ENCODE measurements at regions not wholly inside any gene's neighbourhood (a gene's known extent, or its start where the extent isn't known, plus 50 kb on each side); places are given as distances from the start of the nearest gene placed in this dataset.

- Histone ChIP-seq H3K4me3 (ENCODE audit: low read length) (no peak overlapping the region), H3K4me1 (ENCODE audit: insufficient read depth, low read length) (no peaks in the 10 kb centered on the region), H4K20me1 (ENCODE audit: low read length) (no peaks in the 10 kb centered on the region), H3F3A (ENCODE audit: low read length, unreplicated experiment) (no peaks in the 10 kb centered on the region), H2AFZ (ENCODE audit: low read length) (no peak overlapping the region), H3K27me3 (ENCODE audit: low read length) (peaks cover 9% of the 10 kb centered on the region; the same call in 1 of the 2 replicates), H3K4me2 (ENCODE audit: low read length) (no peak overlapping the region), H3K9me2 (replicated peaks; ENCODE audit: low read length) (no peaks in the 10 kb centered on the region), H3K36me3 (ENCODE audit: low read depth, low read length) (no peaks in the 10 kb centered on the region), H3K27ac (ENCODE audit: low read length) (no peak overlapping the region), H3K9ac (ENCODE audit: low read length) (no peak overlapping the region), H3K9me3 (ENCODE audit: low read length) (peaks cover 10% of the 10 kb centered on the region; the same call in 1 of the 2 replicates), H3K79me2 (ENCODE audit: low read length) (no peaks in the 10 kb centered on the region)
- intact Hi-C loops (cut with micrococcal nuclease): no loop called here
- ATAC-seq (no peak), DNase-seq (no peak)
- TF ChIP-seq CTCF (conservative IDR thresholded peaks at IDR 0.05; ENCODE audit: low read depth, low read length) (no peak), EZH2phosphoT487 (IDR thresholded peaks at IDR 0.05; ENCODE audit: borderline replicate concordance, low read length) (no peak), EZH2 (IDR thresholded peaks at IDR 0.05; ENCODE audit: low read length, unreplicated experiment) (no peak)
- BruUV-seq (replicated peaks): no TSS peak
- POLR2A ChIA-PET (ENCODE audit: unreplicated experiment): no interaction called here
- CTCF ChIA-PET: no interaction called here
Measured at GRCh38 chr18:14031053-14031452, 101.2 kb downstream of the ZNF519 start.

- Histone ChIP-seq H3K27ac (ENCODE audit: low read length) (no peak overlapping the region), H3K9ac (ENCODE audit: low read length) (no peak overlapping the region), H3K79me2 (ENCODE audit: low read length) (no peaks in the 10 kb centered on the region), H3K27me3 (ENCODE audit: low read length) (peaks cover 3% of the 10 kb centered on the region), H3K4me3 (ENCODE audit: low read length) (no peak overlapping the region), H3K36me3 (ENCODE audit: low read depth, low read length) (no peaks in the 10 kb centered on the region), H3K9me2 (replicated peaks; ENCODE audit: low read length) (no peaks in the 10 kb centered on the region), H3K4me1 (ENCODE audit: insufficient read depth, low read length) (no peaks in the 10 kb centered on the region), H2AFZ (ENCODE audit: low read length) (no peak overlapping the region), H3K9me3 (ENCODE audit: low read length) (peaks cover 10% of the 10 kb centered on the region; the same call in 1 of the 2 replicates), H3K4me2 (ENCODE audit: low read length) (no peak overlapping the region), H3F3A (ENCODE audit: low read length, unreplicated experiment) (no peaks in the 10 kb centered on the region), H4K20me1 (ENCODE audit: low read length) (no peaks in the 10 kb centered on the region)
- ChIA-PET CTCF (no interaction called here), POLR2A (ENCODE audit: unreplicated experiment) (no interaction called here)
- TF ChIP-seq EZH2 (IDR thresholded peaks at IDR 0.05; ENCODE audit: low read length, unreplicated experiment) (no peak), CTCF (conservative IDR thresholded peaks at IDR 0.05; ENCODE audit: low read depth, low read length) (no peak), EZH2phosphoT487 (IDR thresholded peaks at IDR 0.05; ENCODE audit: borderline replicate concordance, low read length) (no peak)
- BruUV-seq (replicated peaks): no TSS peak
- no peak for DNase-seq
- no peak for ATAC-seq
- intact Hi-C loops (cut with micrococcal nuclease): no loop called here
Measured at GRCh38 chr18:14029512-14029911, 102.7 kb downstream of the ZNF519 start.

GRCh38 chr18:14026199-14026598 lies 106.0 kb downstream of the ZNF519 start:
- Histone ChIP-seq H3K27me3 (ENCODE audit: low read length) (peaks cover 34% of the 10 kb centered on the region), H3K4me2 (ENCODE audit: low read length) (no peak overlapping the region), H3K9me2 (replicated peaks; ENCODE audit: low read length) (no peaks in the 10 kb centered on the region), H3K9ac (ENCODE audit: low read length) (no peak overlapping the region), H3K27ac (ENCODE audit: low read length) (no peak overlapping the region), H3K79me2 (ENCODE audit: low read length) (no peaks in the 10 kb centered on the region), H2AFZ (ENCODE audit: low read length) (no peak overlapping the region), H3F3A (ENCODE audit: low read length, unreplicated experiment) (no peaks in the 10 kb centered on the region), H3K4me3 (ENCODE audit: low read length) (no peak overlapping the region), H3K9me3 (ENCODE audit: low read length) (peaks cover 10% of the 10 kb centered on the region; the same call in 1 of the 2 replicates), H3K36me3 (ENCODE audit: low read depth, low read length) (no peaks in the 10 kb centered on the region), H4K20me1 (ENCODE audit: low read length) (no peaks in the 10 kb centered on the region), H3K4me1 (ENCODE audit: insufficient read depth, low read length) (no peaks in the 10 kb centered on the region)
- ATAC-seq (peak; percentile 51), DNase-seq (no peak)
- intact Hi-C loops (cut with micrococcal nuclease): no loop called here
- BruUV-seq (replicated peaks): no TSS peak
- ChIA-PET POLR2A (ENCODE audit: unreplicated experiment) (no interaction called here), CTCF (no interaction called here)
- TF ChIP-seq CTCF (conservative IDR thresholded peaks at IDR 0.05; ENCODE audit: low read depth, low read length) (no peak), EZH2phosphoT487 (IDR thresholded peaks at IDR 0.05; ENCODE audit: borderline replicate concordance, low read length) (no peak), EZH2 (IDR thresholded peaks at IDR 0.05; ENCODE audit: low read length, unreplicated experiment) (no peak)
